HepG2 (cell line): ENCODE measurements at regions not wholly inside any gene's neighbourhood (a gene's known extent, or its start where the extent isn't known, plus 50 kb on each side); places are given as distances from the start of the nearest gene placed in this dataset.

Source experiments
- HDAC2 ChIP-seq: sonication (generic); formaldehyde crosslinking; IDR thresholded peaks from 2 replicates; pipeline ENCODE4 v1.4.0; 2020; ENCODE audit warnings: missing genetic modification reagents
- RARA ChIP-seq: IDR thresholded peaks from 2 replicates; pipeline ENCODE4 v1.6.1; 2016; ENCODE audit warnings: missing genetic modification reagents, missing compliant biosample characterization
- ZNF224 ChIP-seq: sonication (generic); formaldehyde crosslinking; IDR thresholded peaks from 2 replicates; pipeline ENCODE4 v1.5.0; 2020; ENCODE audit warnings: mild to moderate bottlenecking, missing genetic modification reagents
- ZNF564 ChIP-seq: sonication (generic); formaldehyde crosslinking; IDR thresholded peaks from 2 replicates; pipeline ENCODE4 v1.8.1; 2023; ENCODE audit warnings: mild to moderate bottlenecking, missing genetic modification reagents
- TF ChIP-seq, protein P1 (sequence below): sonication (generic); formaldehyde crosslinking; IDR thresholded peaks from 2 replicates; pipeline ENCODE4 v1.5.0; 2020; ENCODE audit warnings: missing genetic modification reagents

DNA sequence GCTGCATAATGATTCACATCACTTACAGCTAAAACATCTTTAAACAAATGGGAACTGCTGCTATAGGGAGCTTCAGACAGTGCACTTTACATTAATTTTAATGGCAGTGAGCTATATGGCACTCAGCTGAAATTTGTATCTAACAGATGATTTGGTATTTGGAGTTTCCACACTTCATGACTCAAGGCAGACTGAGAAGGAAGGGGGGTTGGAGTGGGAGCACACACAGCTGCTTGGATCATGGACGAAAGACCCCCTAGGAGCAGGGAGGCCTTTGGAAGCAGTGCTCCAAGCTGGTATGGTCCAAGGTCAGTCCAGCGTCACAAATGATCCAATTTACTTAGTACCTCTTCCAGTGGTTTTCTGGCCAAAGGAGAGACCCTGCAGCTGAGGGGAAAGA, 389.7 kb downstream of the FUT8 start:
- TF ChIP-seq HDAC2 (no peak), ZNF564 (no peak), RARA (CRISPR knock-in tag) (no peak), ZNF224 (CRISPR knock-in tag) (no peak)
- TF ChIP-seq, protein P1, sequence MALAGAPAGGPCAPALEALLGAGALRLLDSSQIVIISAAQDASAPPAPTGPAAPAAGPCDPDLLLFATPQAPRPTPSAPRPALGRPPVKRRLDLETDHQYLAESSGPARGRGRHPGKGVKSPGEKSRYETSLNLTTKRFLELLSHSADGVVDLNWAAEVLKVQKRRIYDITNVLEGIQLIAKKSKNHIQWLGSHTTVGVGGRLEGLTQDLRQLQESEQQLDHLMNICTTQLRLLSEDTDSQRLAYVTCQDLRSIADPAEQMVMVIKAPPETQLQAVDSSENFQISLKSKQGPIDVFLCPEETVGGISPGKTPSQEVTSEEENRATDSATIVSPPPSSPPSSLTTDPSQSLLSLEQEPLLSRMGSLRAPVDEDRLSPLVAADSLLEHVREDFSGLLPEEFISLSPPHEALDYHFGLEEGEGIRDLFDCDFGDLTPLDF (CRISPR knock-in tag), result no peak
